ENCODE measurements at regions not wholly inside any gene's neighbourhood (a gene's known extent, or its start where the extent isn't known, plus 50 kb on each side); places are given as distances from the start of the nearest gene placed in this dataset.

DNA sequence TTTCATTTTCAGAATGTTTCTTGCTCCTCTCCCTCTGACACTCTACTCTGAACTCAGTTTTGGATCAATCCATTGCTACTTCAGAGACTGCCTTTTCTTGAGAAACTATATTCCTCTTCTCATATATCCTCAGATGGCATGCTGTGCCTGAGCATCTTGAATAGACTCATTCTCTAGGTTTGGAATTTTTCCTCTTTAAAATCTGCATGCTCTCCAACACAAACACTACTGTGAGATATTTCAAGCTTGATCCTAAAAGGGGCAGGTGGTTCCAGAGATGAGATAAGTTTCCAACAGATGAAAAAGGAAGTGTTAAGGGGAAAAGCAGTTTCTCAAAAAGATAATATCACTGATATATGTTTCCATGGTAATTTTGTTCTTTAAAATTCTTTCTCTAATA, 742.2 kb upstream of the EPHA6 start:
- TF ChIP-seq POLR2A (IDR thresholded peaks at IDR 0.05) (no peak), CTCF (IDR thresholded peaks at IDR 0.05) (no peak)
